HEK293T (cell line): ENCODE measurements at regions not wholly inside any gene's neighbourhood (a gene's known extent, or its start where the extent isn't known, plus 50 kb on each side); places are given as distances from the start of the nearest gene placed in this dataset.

Source experiments
- CTCF ChIA-PET: fragments of 350-600 bp; formaldehyde crosslinking; extraction: SDS; loops from one replicate; lab custom pipeline; 2021; ENCODE audit warnings: antibody characterized with exemption, inconsistent platforms; lab: Yijun Ruan, JAX
- POLR2A ChIA-PET: fragments of 350-600 bp; formaldehyde crosslinking; extraction: SDS; loops from one replicate; lab custom pipeline; 2020; ENCODE audit warnings: antibody characterized with exemption, inconsistent platforms; lab: Yijun Ruan, JAX
- DNase-seq: peaks from one replicate; pipeline ENCODE4 v3.0.0; 2012; ENCODE audit warnings: mixed read lengths; ENCODE audit errors: extremely low spot score
- ARNT ChIP-seq: fragments of 450-650 bp; IDR thresholded peaks from 2 replicates; pipeline ENCODE4 v1.6.1; 2017; ENCODE audit warnings: mild to moderate bottlenecking
- BHLHE40 ChIP-seq: fragments of 450-650 bp; IDR thresholded peaks from 2 replicates; pipeline ENCODE4 v1.6.1; 2016; ENCODE audit warnings: mild to moderate bottlenecking, moderate library complexity, borderline replicate concordance
- CTBP1 ChIP-seq: fragments of 450-650 bp; IDR thresholded peaks from 2 replicates; pipeline ENCODE4 v1.6.1; 2016; ENCODE audit warnings: borderline replicate concordance
- ELF4 ChIP-seq: fragments of 450-650 bp; IDR thresholded peaks from 2 replicates; pipeline ENCODE4 v1.6.1; 2017; ENCODE audit warnings: antibody characterized with exemption
- FOXA1 ChIP-seq: fragments of 450-650 bp; IDR thresholded peaks from 2 replicates; pipeline ENCODE4 v1.6.1; 2016; ENCODE audit warnings: mild to moderate bottlenecking
- FOXK2 ChIP-seq: fragments of 450-650 bp; IDR thresholded peaks from 2 replicates; pipeline ENCODE4 v1.6.1; 2016; ENCODE audit warnings: mild to moderate bottlenecking
- FOXM1 ChIP-seq: fragments of 450-650 bp; IDR thresholded peaks from 2 replicates; pipeline ENCODE4 v1.6.1; 2017; ENCODE audit warnings: mild to moderate bottlenecking, borderline replicate concordance
- HDGF ChIP-seq: fragments of 450-650 bp; IDR thresholded peaks from 2 replicates; pipeline ENCODE4 v1.6.1; 2017; ENCODE audit warnings: antibody characterized with exemption, borderline replicate concordance
- L3MBTL2 ChIP-seq: fragments of 450-650 bp; conservative IDR thresholded peaks from 2 replicates; pipeline ENCODE4 v1.6.1; 2016; ENCODE audit warnings: mild to moderate bottlenecking
- LEF1 ChIP-seq: fragments of 450-650 bp; IDR thresholded peaks from 2 replicates; pipeline ENCODE4 v1.6.1; 2017; ENCODE audit warnings: mild to moderate bottlenecking, borderline replicate concordance
- NFRKB ChIP-seq: fragments of 450-650 bp; IDR thresholded peaks from 2 replicates; pipeline ENCODE4 v1.6.1; 2016; ENCODE audit warnings: mild to moderate bottlenecking, moderate library complexity
- SP1 ChIP-seq: fragments of 450-650 bp; IDR thresholded peaks from 2 replicates; pipeline ENCODE4 v1.6.1; 2017
- SUZ12 ChIP-seq: fragments of 450-650 bp; IDR thresholded peaks from 2 replicates; pipeline ENCODE4 v1.6.1; 2016; ENCODE audit warnings: mild to moderate bottlenecking
- TARDBP ChIP-seq: fragments of 450-650 bp; IDR thresholded peaks from 2 replicates; pipeline ENCODE4 v1.6.1; 2016
- ZNF384 ChIP-seq: fragments of 450-650 bp; IDR thresholded peaks from 2 replicates; pipeline ENCODE4 v1.6.1; 2016
- TF ChIP-seq, protein P1 (sequence below): fragments of 450-650 bp; IDR thresholded peaks from 2 replicates; pipeline ENCODE4 v1.6.1; 2016

- POLR2A ChIA-PET, result no interaction called here
- TF ChIP-seq SP1 (no peak), ZNF384 (no peak), SUZ12 (no peak), L3MBTL2 (no peak), FOXK2 (no peak), ARNT (no peak), LEF1 (no peak), CTBP1 (no peak), NFRKB (no peak), HDGF (no peak), BHLHE40 (no peak), TARDBP (no peak), ELF4 (no peak), FOXA1 (no peak), FOXM1 (no peak)
- TF ChIP-seq, protein P1, sequence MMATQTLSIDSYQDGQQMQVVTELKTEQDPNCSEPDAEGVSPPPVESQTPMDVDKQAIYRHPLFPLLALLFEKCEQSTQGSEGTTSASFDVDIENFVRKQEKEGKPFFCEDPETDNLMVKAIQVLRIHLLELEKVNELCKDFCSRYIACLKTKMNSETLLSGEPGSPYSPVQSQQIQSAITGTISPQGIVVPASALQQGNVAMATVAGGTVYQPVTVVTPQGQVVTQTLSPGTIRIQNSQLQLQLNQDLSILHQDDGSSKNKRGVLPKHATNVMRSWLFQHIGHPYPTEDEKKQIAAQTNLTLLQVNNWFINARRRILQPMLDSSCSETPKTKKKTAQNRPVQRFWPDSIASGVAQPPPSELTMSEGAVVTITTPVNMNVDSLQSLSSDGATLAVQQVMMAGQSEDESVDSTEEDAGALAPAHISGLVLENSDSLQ, result no peak
- no peak for DNase-seq
- CTCF ChIA-PET, result no interaction called here
Measured at GRCh38 chr4:95963456-95963855, 123.6 kb downstream of the PDHA2 start.

DNA sequence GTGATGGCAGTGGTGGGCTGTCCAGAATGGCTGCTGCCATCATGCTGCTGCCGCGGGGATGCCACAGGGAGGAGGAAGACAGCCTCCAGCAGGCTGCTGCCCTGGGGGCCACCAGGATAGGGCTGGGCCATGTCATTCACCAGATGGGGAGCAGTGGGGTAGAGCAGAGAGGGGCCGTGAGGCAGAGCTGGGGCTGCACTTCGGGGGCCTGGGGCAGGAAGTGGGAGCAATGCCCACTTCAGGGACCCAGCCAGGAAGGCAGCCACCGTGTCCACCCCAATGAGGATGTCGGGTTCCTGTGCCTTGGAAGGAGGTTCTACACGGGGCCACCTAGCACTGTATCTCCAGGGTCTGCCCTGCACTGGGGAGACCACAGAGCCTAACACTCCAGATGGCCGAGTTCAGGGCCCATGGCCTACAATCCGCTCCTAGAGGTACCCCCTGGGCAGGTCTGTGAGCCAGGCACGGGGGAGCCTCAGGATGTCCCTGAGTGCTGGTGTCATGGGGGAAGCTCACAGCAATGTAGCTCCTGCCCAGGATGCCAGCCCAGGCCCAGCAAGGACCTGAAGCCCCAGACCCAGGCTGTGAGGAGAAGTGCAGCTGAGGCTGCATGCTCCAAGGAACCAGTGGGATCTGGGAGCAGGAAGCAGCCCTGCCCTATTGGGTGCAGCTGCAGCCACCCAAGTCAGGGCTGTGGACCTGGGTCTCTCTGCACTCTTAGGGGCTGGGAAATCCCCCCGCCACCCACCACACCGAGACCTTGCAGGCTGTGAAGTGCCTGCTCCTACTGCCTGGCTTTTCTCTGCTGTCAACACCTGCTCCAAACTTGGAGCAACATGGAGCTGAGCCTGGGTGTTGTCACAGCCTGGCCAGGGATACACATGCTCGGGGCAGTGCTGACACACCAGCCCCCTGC is 140.3 kb downstream of the PDHA2 start:
- no peak for DNase-seq
- ChIA-PET CTCF (no interaction called here), POLR2A (no interaction called here)
- TF ChIP-seq TARDBP, result no peak
- TF ChIP-seq BHLHE40, result no peak
- no peak for TF ChIP-seq ZNF384
- TF ChIP-seq FOXM1, result no peak
- TF ChIP-seq HDGF, result no peak
- no peak for TF ChIP-seq SUZ12

DNA sequence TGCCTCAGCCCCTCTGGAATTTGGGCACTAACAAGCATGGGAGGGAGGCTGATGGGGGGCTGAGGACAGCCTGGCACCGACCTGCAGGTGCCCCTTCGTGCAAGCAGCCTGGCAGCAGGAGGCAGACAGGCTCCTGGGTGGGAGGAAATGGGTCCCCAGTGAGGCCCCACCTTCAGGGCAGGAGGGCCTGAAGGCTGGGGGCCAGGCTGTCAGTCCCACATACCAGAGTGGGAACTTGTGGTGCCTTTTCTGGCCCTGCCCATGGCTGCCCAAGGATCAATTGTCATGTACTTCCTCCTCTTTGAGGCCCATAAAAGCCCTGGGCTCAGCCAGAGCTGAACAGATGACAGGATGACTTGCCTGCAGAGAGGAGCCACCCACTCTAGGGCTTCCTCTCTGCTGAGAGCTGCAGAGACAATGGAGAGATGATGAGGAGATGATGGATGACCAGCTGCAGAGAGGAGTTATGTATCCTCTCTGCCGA is 141.0 kb downstream of the PDHA2 start:
- DNase-seq, result no peak
- ChIA-PET POLR2A (no interaction called here), CTCF (no interaction called here)
- TF ChIP-seq BHLHE40, result no peak
- no peak for TF ChIP-seq ZNF384
- TF ChIP-seq ELF4, result no peak
- TF ChIP-seq TARDBP, result no peak
- TF ChIP-seq NFRKB, result no peak
- TF ChIP-seq L3MBTL2, result no peak
- TF ChIP-seq FOXK2, result no peak
- TF ChIP-seq ARNT, result no peak
- no peak for TF ChIP-seq FOXM1
- no peak for TF ChIP-seq CTBP1
- no peak for TF ChIP-seq LEF1
- TF ChIP-seq FOXA1, result no peak
- TF ChIP-seq, protein P1, result no peak
- TF ChIP-seq SP1, result no peak
- TF ChIP-seq HDGF, result no peak
- no peak for TF ChIP-seq SUZ12

- DNase-seq, result no peak
- POLR2A ChIA-PET, result no interaction called here
- TF ChIP-seq FOXM1, result no peak
- TF ChIP-seq ZNF384, result no peak
- TF ChIP-seq, protein P1, result no peak
- TF ChIP-seq FOXK2, result no peak
- no peak for TF ChIP-seq CTBP1
- TF ChIP-seq TARDBP, result no peak
- TF ChIP-seq FOXA1, result no peak
- CTCF ChIA-PET, result no interaction called here
Measured at GRCh38 chr4:95981591-95981990, 141.7 kb downstream of the PDHA2 start.

DNA sequence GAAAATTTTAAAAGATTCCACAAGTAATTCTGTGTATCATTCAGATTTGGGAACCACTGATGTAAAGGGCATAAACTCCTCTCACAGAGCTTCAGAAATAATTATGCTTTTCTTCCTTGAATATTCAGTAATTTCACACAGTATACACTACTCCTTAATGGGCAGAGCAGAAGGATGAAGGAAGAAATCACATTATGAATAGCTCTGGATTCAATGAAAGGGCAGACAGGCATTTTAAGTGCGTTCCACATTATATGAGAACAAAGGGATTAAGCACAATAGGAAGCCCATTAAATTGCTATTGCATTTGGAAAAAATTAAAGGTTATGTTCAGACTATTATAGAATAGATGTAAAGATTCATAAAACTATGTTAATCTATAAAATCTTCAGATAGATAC is 142.6 kb downstream of the PDHA2 start:
- CTCF ChIA-PET, result no interaction called here
- TF ChIP-seq NFRKB (no peak), SP1 (no peak), SUZ12 (no peak), FOXK2 (no peak), CTBP1 (no peak), BHLHE40 (no peak), TARDBP (no peak), LEF1 (no peak), L3MBTL2 (no peak), ARNT (no peak), FOXM1 (no peak), FOXA1 (no peak), ZNF384 (no peak), HDGF (no peak), ELF4 (no peak)
- TF ChIP-seq, protein P1, result no peak

More for the DNA sequence above, 142.6 kb downstream of the PDHA2 start:
- POLR2A ChIA-PET, result no interaction called here
- DNase-seq, result no peak
